HepG2 (cell line): ENCODE measurements at regions not wholly inside any gene's neighbourhood (a gene's known extent, or its start where the extent isn't known, plus 50 kb on each side); places are given as distances from the start of the nearest gene placed in this dataset.

Experiments used
- ATAC-seq: fragments of 200-7000 bp; cut with Tn5 transposase; 3 replicates; pipeline ENCODE4 v1.9.1; 2020; ENCODE audit warnings: mild to moderate bottlenecking, moderate library complexity
- BruUV-seq: library from RNA; stranded (reverse); fragments of 400-500 nt; replicated peaks from 2 replicates; lab custom pipeline; 2021; lab: Mats Ljungman, UMichigan
- CTCF ChIA-PET: fragments of 300-600 bp; formaldehyde crosslinking; extraction: SDS; loops from one replicate; lab custom pipeline; 2021; ENCODE audit warnings: low total read pairs, inconsistent platforms, low intra/inter-chr PET ratio; lab: Yijun Ruan, JAX
- POLR2A ChIA-PET: fragments of 350-600 bp; sonication (Branson Sonifier 250); formaldehyde crosslinking; loops from one replicate; lab custom pipeline; 2020; ENCODE audit warnings: antibody characterized with exemption, inconsistent platforms; lab: Yijun Ruan, JAX
- DNase-seq: peaks from one replicate; pipeline ENCODE4 v3.0.0-alpha.2; 2015; ENCODE audit warnings: low spot score
- FAIRE-seq: peaks from 3 replicates; lab custom pipeline; 2011; peaks lifted over from hg19 to GRCh38; lab: Jason Lieb, UNC
- H2AFZ ChIP-seq: one replicate; pipeline ENCODE4 v1.6.1; 2011; ENCODE audit warnings: low read length, inconsistent platforms
- H3K27ac ChIP-seq: fragments of 300-600 bp; 3 replicates; pipeline ENCODE4 v1.8.0; 2011; ENCODE audit warnings: mixed run types, mild to moderate bottlenecking, mixed read lengths, low read length, inconsistent platforms; ENCODE audit not compliant: insufficient read depth; ENCODE audit errors: extremely low read length
- H3K27me3 ChIP-seq, 2 experiments: fragments of 200-600 bp in 1 of 2; 2 replicates in 1 of 2; 3 replicates in 1 of 2; pipeline versions ENCODE4 v1.6.0 to v1.8.0; 2011; ENCODE audit warnings: low read length in 2 of 2, mild to moderate bottlenecking in 2 of 2, moderate library complexity in 2 of 2, inconsistent platforms in 1 of 2; ENCODE audit not compliant: insufficient read depth in 2 of 2, control insufficient read depth in 1 of 2
- H3K36me3 ChIP-seq, 2 experiments: fragments of 200-600 bp in 1 of 2; replicated peaks in 1 of 2; 2 replicates in 1 of 2; 3 replicates in 1 of 2; pipeline versions ENCODE4 v1.5.1 to v1.8.0; 2011; ENCODE audit warnings: low read length in 2 of 2, inconsistent platforms in 1 of 2; ENCODE audit not compliant: insufficient read depth in 2 of 2, control insufficient read depth in 1 of 2
- H3K4me1 ChIP-seq: 2 replicates; pipeline ENCODE4 v1.5.1; 2012; ENCODE audit warnings: low read length, inconsistent platforms; ENCODE audit not compliant: insufficient read depth
- H3K4me2 ChIP-seq: 2 replicates; pipeline ENCODE4 v1.6.0; 2011; ENCODE audit warnings: low read depth, low read length, inconsistent platforms
- H3K4me3 ChIP-seq, 3 experiments: fragments of 200-600 bp in 1 of 3; sonication (generic), shearing (Covaris generic) in 1 of 3; replicated peaks in 1 of 3; 2 replicates each; pipeline ENCODE4 v1.5.1; 2011 to 2016; ENCODE audit warnings: low read length in 3 of 3, inconsistent platforms in 2 of 3, low read depth in 2 of 3, mild to moderate bottlenecking in 2 of 3, control low read depth in 1 of 3, mixed read lengths in 1 of 3; ENCODE audit not compliant: insufficient read depth in 1 of 3
- H3K79me2 ChIP-seq: one replicate; pipeline ENCODE4 v1.6.1; 2011; ENCODE audit warnings: low read length, inconsistent platforms; ENCODE audit not compliant: insufficient read depth
- H3K9ac ChIP-seq: 2 replicates; pipeline ENCODE4 v1.6.0; 2011; ENCODE audit warnings: mild to moderate bottlenecking, low read depth, low read length, inconsistent platforms; ENCODE audit not compliant: insufficient read depth
- H3K9me3 ChIP-seq: 2 replicates; pipeline ENCODE4 v1.5.1; 2012; ENCODE audit warnings: mild to moderate bottlenecking, low read length
- H4K20me1 ChIP-seq: 2 replicates; pipeline ENCODE4 v1.6.0; 2011; ENCODE audit warnings: inconsistent platforms, mild to moderate bottlenecking, low read length, moderate library complexity; ENCODE audit not compliant: insufficient read depth
- AGO2 ChIP-seq: fragments of 200-400 bp; formaldehyde crosslinking; optimal IDR thresholded peaks from 2 replicates; pipeline ENCODE3; 2017; ENCODE audit warnings: mild to moderate bottlenecking, low read depth, low read length, moderate library complexity
- BORCS8-MEF2B ChIP-seq: sonication (generic); formaldehyde crosslinking; IDR thresholded peaks from 2 replicates; pipeline ENCODE4 v1.8.0; 2022; ENCODE audit warnings: mild to moderate bottlenecking, missing genetic modification reagents
- MED1 ChIP-seq: sonication (generic); formaldehyde crosslinking; IDR thresholded peaks from 2 replicates; pipeline ENCODE4 v1.4.0; 2020; ENCODE audit warnings: missing genetic modification reagents
- RORA ChIP-seq: sonication (generic); formaldehyde crosslinking; IDR thresholded peaks from 2 replicates; pipeline ENCODE4 v1.5.0; 2020; ENCODE audit warnings: mild to moderate bottlenecking, missing genetic modification reagents, moderate library complexity
- ZFYVE20 ChIP-seq: sonication (generic); formaldehyde crosslinking; IDR thresholded peaks from 2 replicates; pipeline ENCODE4 v1.8.0; 2023; ENCODE audit warnings: low read depth, mild to moderate bottlenecking, moderate library complexity, missing genetic modification reagents, borderline replicate concordance
- WGBS: methylation state at CpG from one replicate; pipeline ENCODE4 v1.1.6; 2017; ENCODE audit warnings: low lambda C conversion rate; 5-methylcytosine and 5-hydroxymethylcytosine counted together
- in situ Hi-C: cut with HindIII; loops from 2 replicates; pipeline ENCODE4 v1.10.0; 2017; ENCODE audit warnings: low pct_unique_long_range_greater_than_20kb; ENCODE audit not compliant: extremely low pct_ligation_motif_present
- intact Hi-C: fragments of 100-400 bp; cut with micrococcal nuclease; formaldehyde crosslinking; loops from one replicate; pipeline ENCODE4 v1.10.0; 2022; ENCODE audit not compliant: unreplicated experiment
- TF ChIP-seq, protein P1 (sequence below): sonication (generic); formaldehyde crosslinking; IDR thresholded peaks from 2 replicates; pipeline ENCODE4 v1.8.1; 2023; ENCODE audit warnings: mild to moderate bottlenecking, inconsistent platforms, moderate library complexity, missing genetic modification reagents, borderline replicate concordance

DNA sequence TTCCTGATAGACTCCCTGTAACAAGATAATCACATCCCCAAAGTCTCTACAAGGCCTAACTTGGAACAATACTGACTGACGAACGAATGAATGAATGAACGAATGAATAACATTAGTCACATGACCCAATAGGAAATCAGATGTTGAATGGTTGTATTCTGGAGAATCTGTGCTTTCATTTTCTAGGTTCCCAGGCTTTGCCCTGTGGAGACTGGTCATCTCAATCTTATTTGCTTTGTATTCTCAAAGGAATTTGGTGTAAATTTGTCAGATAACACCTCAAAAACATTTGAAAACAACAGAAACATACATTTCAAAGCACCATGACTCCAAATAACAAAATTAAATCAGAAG is 69.6 kb upstream of the COL1A2 start:
- FAIRE-seq (no peak), ATAC-seq (no peak), DNase-seq (no peak)
- Histone ChIP-seq H3K4me2 (no peak overlapping the region), H3K4me3 (no peak overlapping the region), H3K4me1 (no peaks in the 10 kb centered on the region), H3K9ac (no peak overlapping the region), H3K27me3 (no peaks in the 10 kb centered on the region), H3K79me2 (no peaks in the 10 kb centered on the region), H3K9me3 (peaks cover 8% of the 10 kb centered on the region; the same call in 1 of the 2 replicates), H2AFZ (no peak overlapping the region), H3K27ac (no peak overlapping the region), H3K36me3 (no peaks in the 10 kb centered on the region), H4K20me1 (no peaks in the 10 kb centered on the region)
- no peak for TF ChIP-seq BORCS8-MEF2B (CRISPR knock-in tag)
- no peak for TF ChIP-seq ZFYVE20 (CRISPR knock-in tag)
- no peak for TF ChIP-seq AGO2
- TF ChIP-seq, protein P1, sequence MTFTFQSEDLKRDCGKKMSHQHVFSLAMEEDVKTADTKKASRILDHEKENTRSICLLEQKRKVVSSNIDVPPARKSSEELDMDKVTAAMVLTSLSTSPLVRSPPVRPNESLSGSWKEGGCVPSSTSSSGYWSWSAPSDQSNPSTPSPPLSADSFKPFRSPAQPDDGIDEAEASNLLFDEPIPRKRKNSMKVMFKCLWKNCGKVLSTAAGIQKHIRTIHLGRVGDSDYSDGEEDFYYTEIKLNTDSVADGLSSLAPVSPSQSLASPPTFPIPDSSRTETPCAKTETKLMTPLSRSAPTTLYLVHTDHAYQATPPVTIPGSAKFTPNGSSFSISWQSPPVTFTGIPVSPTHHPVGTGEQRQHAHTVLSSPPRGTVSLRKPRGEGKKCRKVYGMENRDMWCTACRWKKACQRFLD (CRISPR knock-in tag): no peak
- no TSS peak for BruUV-seq
- POLR2A ChIA-PET: no interaction called here
- in situ Hi-C loops (no loop called here), intact Hi-C loops (no loop called here)
- CTCF ChIA-PET: no interaction called here
- 0% methylated on average over 3 of the region's 3 CpGs for WGBS

DNA sequence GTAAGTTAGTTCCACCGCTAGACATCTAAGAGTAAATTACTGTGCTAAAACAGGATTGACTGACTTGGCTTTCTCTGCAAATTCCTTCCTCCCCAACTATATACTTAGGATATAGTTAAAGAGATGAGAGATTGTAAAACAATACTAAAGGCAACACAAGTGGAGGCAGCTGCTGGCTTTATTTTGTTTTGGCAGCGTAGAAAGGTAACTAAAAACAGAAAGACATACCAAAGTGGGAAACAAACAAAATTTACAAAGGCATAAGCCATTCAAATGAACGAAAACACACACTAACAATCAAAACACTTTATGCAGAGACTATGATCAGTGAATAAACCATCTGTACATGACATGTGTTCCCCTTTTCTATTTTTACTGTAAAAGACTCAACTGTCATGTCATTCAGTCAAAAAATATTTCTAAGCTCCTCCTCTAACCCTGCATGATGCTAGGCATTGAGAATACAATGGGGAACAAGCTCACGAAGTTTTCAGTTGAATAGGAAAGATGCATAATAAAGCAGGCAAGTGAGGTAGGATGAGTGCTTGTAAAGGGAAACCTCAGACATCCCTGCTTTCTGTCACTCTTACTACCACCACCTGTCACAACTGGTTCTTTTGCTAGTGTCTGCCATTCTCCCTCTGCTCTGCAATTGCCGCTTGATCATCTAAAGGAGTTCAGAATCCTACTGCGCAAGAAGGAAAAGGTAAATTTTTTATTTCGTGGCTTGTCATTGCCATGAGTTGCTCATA is 64.2 kb upstream of the COL1A2 start:
- TF ChIP-seq RORA: no peak
- TF ChIP-seq MED1: no peak
- Histone ChIP-seq H3K4me2 (no peak overlapping the region), H4K20me1 (no peaks in the 10 kb centered on the region), H3K4me1 (no peaks in the 10 kb centered on the region), H3K27ac (no peak overlapping the region), H3K4me3 (no peak overlapping the region), H2AFZ (no peak overlapping the region), H3K27me3 (peaks cover 0 to 3% of the 10 kb centered on the region in 2 experiments; a peak in 2 of 5 replicates), H3K9me3 (no peaks in the 10 kb centered on the region), H3K36me3 (no peaks in the 10 kb centered on the region), H3K9ac (no peak overlapping the region), H3K79me2 (no peaks in the 10 kb centered on the region)
- 5% methylated on average over 7 of the region's 7 CpGs for WGBS
- CTCF ChIA-PET: no interaction called here
- no peak for ATAC-seq
- in situ Hi-C loops: no loop called here
- no peak for FAIRE-seq
- intact Hi-C loops: no loop called here
- POLR2A ChIA-PET: no interaction called here
- no peak for DNase-seq
- BruUV-seq: no TSS peak
